ENCODE measurements at regions not wholly inside any gene's neighbourhood (a gene's known extent, or its start where the extent isn't known, plus 50 kb on each side); places are given as distances from the start of the nearest gene placed in this dataset.

GRCh38 chr2:195212586-195212985, 444.4 kb upstream of the SLC39A10 start:
- no peaks in the 10 kb centered on the region for H3K27me3 ChIP-seq (ENCODE audit: control insufficient read depth in 2 of 2, insufficient read depth in 2 of 2, low read length in 2 of 2)
- TF ChIP-seq JUN (IDR thresholded peaks at IDR 0.05; ENCODE audit: borderline replicate concordance, insufficient read depth, insufficient read length, low read depth) (no peak), POLR2AphosphoS5 (IDR thresholded peaks at IDR 0.05; ENCODE audit: insufficient read depth, low read depth, low read length) (no peak), FOS (IDR thresholded peaks at IDR 0.05; ENCODE audit: borderline replicate concordance, insufficient read depth, low read length) (no peak), MYC (IDR thresholded peaks at IDR 0.05; ENCODE audit: low read depth, low read length) (no peak)
- H3K4me3 ChIP-seq (replicated peaks in 1 of 3; ENCODE audit: insufficient read depth in 1 of 3, low read depth in 1 of 3, low read length in 3 of 3) = no peak overlapping the region
- no peak for FAIRE-seq
- H3K9ac ChIP-seq (replicated peaks; ENCODE audit: extremely low read depth, insufficient read depth, low read length) = no peak overlapping the region
- dilution Hi-C loops (cut with MboI; ENCODE audit: extremely low pct_ligation_motif_present, low sequenced_read_pairs) (no loop called here), intact Hi-C loops (cut with micrococcal nuclease) (no loop called here)
- POLR2A ChIA-PET = no interaction called here
- no peaks in the 10 kb centered on the region for H3K4me1 ChIP-seq (ENCODE audit: control insufficient read depth, extremely low read depth, insufficient read depth, low read length)
- H3K9me1 ChIP-seq (replicated peaks; ENCODE audit: control insufficient read depth, extremely low read depth, insufficient read depth, low read length) = no peaks in the 10 kb centered on the region
- no peak overlapping the region for H3K27ac ChIP-seq (ENCODE audit: insufficient read depth, low read depth, low read length)
- no peaks in the 10 kb centered on the region for H3K36me3 ChIP-seq (ENCODE audit: control insufficient read depth in 2 of 2, extremely low read depth in 1 of 2, insufficient read depth in 2 of 2, low read length in 2 of 2)
- CTCF ChIA-PET = no interaction called here
- no peak overlapping the region for H2AFZ ChIP-seq (ENCODE audit: low read depth, low read length)
- DNase-seq (ENCODE audit: low read depth, low spot score) = no peak
- no peaks in the 10 kb centered on the region for H3K79me2 ChIP-seq (ENCODE audit: control insufficient read depth, insufficient read depth, low read length)
- BruUV-seq (replicated peaks) = no TSS peak
- no peak overlapping the region for H3K4me2 ChIP-seq (ENCODE audit: insufficient read depth, low read length)
- no peaks in the 10 kb centered on the region for H4K20me1 ChIP-seq (replicated peaks; ENCODE audit: control insufficient read depth, extremely low read depth, insufficient read depth, low read length)
- no peaks in the 10 kb centered on the region for H3K9me3 ChIP-seq (replicated peaks; ENCODE audit: control insufficient read depth, insufficient read depth, low read length)

- no peak overlapping the region for H3K9ac ChIP-seq (replicated peaks; ENCODE audit: extremely low read depth, insufficient read depth, low read length)
- H3K27me3 ChIP-seq (ENCODE audit: control insufficient read depth in 2 of 2, insufficient read depth in 2 of 2, low read length in 2 of 2) = no peaks in the 10 kb centered on the region
- H3K79me2 ChIP-seq (ENCODE audit: control insufficient read depth, insufficient read depth, low read length) = no peaks in the 10 kb centered on the region
- H4K20me1 ChIP-seq (replicated peaks; ENCODE audit: control insufficient read depth, extremely low read depth, insufficient read depth, low read length) = no peaks in the 10 kb centered on the region
- no peaks in the 10 kb centered on the region for H3K4me1 ChIP-seq (ENCODE audit: control insufficient read depth, extremely low read depth, insufficient read depth, low read length)
- TF ChIP-seq JUN (IDR thresholded peaks at IDR 0.05; ENCODE audit: borderline replicate concordance, insufficient read depth, insufficient read length, low read depth) (no peak), POLR2A (IDR thresholded peaks at IDR 0.05; ENCODE audit: low read depth, low read length) (no peak), MYC (IDR thresholded peaks at IDR 0.05; ENCODE audit: low read depth, low read length) (no peak), POLR2AphosphoS5 (IDR thresholded peaks at IDR 0.05; ENCODE audit: insufficient read depth, low read depth, low read length) (no peak), EZH2 (IDR thresholded peaks at IDR 0.05; ENCODE audit: borderline replicate concordance, low read depth, low read length, severe bottlenecking) (no peak), GATA2 (IDR thresholded peaks at IDR 0.05; ENCODE audit: insufficient read depth, insufficient read length, low read depth, low read length) (no peak), CTCF (IDR thresholded peaks at IDR 0.05; ENCODE audit: extremely low read depth in 1 of 2, insufficient read depth in 1 of 2, low read depth in 1 of 2, low read length in 2 of 2) (no peak), FOS (IDR thresholded peaks at IDR 0.05; ENCODE audit: borderline replicate concordance, insufficient read depth, low read length) (no peak), MAX (IDR thresholded peaks at IDR 0.05; ENCODE audit: insufficient read depth, insufficient read length) (no peak)
- dilution Hi-C loops (cut with MboI; ENCODE audit: extremely low pct_ligation_motif_present, low sequenced_read_pairs) = no loop called here
- CTCF ChIA-PET = no interaction called here
- H2AFZ ChIP-seq (ENCODE audit: low read depth, low read length) = no peak overlapping the region
- no TSS peak for BruUV-seq (replicated peaks)
- no peak for DNase-seq (ENCODE audit: low read depth, low spot score)
- no peaks in the 10 kb centered on the region for H3K9me1 ChIP-seq (replicated peaks; ENCODE audit: control insufficient read depth, extremely low read depth, insufficient read depth, low read length)
- no peak overlapping the region for H3K27ac ChIP-seq (ENCODE audit: insufficient read depth, low read depth, low read length)
- POLR2A ChIA-PET = no interaction called here
- no peaks in the 10 kb centered on the region for H3K36me3 ChIP-seq (ENCODE audit: control insufficient read depth in 2 of 2, extremely low read depth in 1 of 2, insufficient read depth in 2 of 2, low read length in 2 of 2)
- no peak overlapping the region for H3K4me2 ChIP-seq (ENCODE audit: insufficient read depth, low read length)
- intact Hi-C loops (cut with micrococcal nuclease) = no loop called here
- peaks cover 2% of the 10 kb centered on the region for H3K9me3 ChIP-seq (replicated peaks; ENCODE audit: control insufficient read depth, insufficient read depth, low read length)
- FAIRE-seq = no peak
- no peak overlapping the region for H3K4me3 ChIP-seq (replicated peaks in 1 of 3; ENCODE audit: insufficient read depth in 1 of 3, low read depth in 1 of 3, low read length in 3 of 3)
These were observed 454.7 kb upstream of the SLC39A10 start for GRCh38 chr2:195202163-195202845.

All from endothelial cell of umbilical vein (primary cell).